HG03103 (cell line): ENCODE measurements at regions not wholly inside any gene's neighbourhood (a gene's known extent, or its start where the extent isn't known, plus 50 kb on each side); places are given as distances from the start of the nearest gene placed in this dataset.
"Not testable (repeated sequence)": the region's sequence is repeated elsewhere in the genome, so short reads cannot be mapped to it uniquely, and the experiment has no call there.

Experiments used
- ATAC-seq: cut with Tn5 transposase; IDR thresholded peaks from one replicate; pipeline ENCODE4 v1.9.1; 2021; ENCODE audit warnings: low read depth; ENCODE audit not compliant: unreplicated experiment

GRCh38 chr5:87127956-87128687 lies 139.6 kb upstream of the RASA1 start:
- ATAC-seq, result no peak

- no peak for ATAC-seq
Measured at GRCh38 chr5:87129046-87129445, 138.6 kb upstream of the RASA1 start.

DNA sequence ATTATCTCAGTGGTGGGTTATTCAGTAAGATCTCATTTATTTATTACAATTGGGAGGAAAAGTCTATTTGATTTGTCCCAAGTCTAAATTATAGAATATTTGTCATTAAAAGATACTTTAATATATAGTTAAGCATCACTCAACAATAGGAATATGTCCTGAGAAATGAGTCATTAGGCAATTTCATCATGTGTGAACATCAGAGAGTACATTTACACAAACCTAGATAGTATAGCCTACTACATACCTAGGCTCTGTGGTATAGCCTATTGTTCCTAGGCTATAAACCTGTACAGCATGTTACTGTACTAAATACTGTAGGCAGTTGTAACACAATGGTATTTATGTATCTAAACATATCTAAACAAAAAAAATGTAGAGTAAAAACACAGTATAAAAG lies 135.0 kb upstream of the RASA1 start:
- ATAC-seq, result no peak

- not testable (repeated sequence) for ATAC-seq
Measured at GRCh38 chr5:87134513-87134912, 133.2 kb upstream of the RASA1 start.

DNA sequence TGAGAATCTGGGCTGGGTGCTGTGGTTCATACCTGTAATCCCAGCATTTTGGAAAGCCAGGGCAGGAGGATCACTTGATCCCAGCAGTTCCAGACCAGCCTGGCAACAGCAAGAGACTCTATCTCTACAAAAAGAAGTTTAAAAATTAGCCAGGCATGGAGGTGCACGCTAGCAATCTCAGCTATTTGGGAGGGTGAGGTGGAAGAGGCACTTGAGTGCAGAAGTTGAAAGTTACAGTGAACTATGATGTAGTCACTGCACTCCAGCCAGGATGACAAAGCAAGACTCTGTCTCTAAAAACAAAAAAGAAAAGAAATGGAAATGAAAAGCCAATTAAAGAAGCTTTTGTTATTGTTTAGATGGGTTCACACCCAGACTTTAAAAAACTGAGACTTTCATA lies 131.6 kb upstream of the RASA1 start:
- no peak for ATAC-seq

DNA sequence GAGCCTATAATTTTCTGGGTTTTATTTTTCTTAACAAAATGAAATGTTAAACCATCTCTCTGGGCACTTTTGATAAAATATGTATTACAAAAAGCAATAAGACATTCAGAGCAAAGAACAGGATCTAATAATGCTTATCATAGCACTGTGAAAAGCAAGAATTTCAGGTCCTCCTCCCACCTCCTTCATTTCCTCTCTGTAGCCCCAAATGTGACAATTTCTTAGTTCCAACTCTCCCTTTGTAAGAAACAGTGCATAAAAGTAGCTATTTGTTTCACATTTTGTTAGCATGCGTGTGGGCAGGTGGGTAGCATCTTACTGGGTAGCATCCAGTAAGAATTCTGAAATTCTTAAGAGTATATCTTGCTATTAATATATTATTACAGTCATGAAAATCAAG lies 130.9 kb upstream of the RASA1 start:
- ATAC-seq, result no peak

DNA sequence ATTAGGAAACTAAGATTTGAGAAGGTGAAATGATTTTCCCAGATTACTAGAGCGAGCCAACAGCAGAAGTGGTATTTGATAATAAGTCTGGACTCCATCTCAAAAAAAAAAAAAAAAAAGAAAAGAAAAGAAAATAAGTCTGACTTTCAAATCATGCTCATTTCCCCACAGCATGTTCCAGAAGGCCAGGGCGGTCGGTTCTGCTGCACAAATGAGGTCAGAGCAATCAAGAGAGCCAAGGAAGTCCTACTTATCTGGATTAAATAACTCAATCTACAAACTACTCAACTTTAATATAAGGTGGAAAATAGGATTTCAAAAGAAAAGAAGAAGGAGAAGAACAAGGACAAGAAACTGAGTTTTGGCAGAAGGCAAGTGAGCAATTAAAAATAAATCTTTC lies 130.4 kb upstream of the RASA1 start:
- no peak for ATAC-seq

GRCh38 chr5:87138091-87138805 lies 129.4 kb upstream of the RASA1 start:
- ATAC-seq, result no peak

DNA sequence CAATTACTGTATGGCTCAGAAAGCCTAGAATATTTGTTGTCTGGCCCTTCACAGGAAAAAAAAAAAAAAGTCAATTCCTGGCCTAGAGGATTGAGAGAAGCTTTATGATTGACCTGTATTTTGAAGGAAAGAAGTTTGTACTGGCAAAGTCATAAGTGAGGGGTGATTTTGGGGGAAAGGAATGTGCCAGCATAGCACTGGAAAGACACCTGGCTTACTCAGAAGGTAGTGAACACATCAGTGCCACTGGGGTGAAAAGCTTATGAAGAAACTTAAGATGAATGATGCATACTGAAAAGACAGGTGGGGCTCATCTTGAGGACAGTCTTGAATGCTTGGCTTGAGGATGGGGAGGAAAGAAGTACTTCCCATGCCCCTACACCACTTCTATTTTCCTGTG lies 127.9 kb upstream of the RASA1 start:
- no peak for ATAC-seq

- ATAC-seq, result no peak
Measured at GRCh38 chr5:87141544-87141943, 126.1 kb upstream of the RASA1 start.

DNA sequence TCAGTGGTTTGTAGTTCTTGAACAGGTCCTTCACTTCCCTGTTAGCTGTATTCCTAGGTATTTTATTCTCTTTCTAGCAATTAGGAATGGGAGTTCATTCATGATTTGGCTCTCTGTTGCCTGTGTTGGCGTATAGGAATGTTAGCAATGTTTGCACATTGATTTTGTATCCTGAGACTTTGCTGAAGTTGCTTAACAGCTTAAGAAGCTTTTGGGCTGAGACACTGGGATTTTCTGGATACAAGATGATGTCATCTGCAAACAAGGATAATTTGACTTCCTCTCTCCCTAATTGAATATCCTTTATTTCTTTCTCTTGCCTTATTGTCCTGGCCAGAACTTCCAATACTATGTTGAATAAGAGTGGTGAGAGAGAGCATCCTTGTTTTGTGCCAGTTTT lies 121.8 kb upstream of the RASA1 start:
- not testable (repeated sequence) for ATAC-seq

DNA sequence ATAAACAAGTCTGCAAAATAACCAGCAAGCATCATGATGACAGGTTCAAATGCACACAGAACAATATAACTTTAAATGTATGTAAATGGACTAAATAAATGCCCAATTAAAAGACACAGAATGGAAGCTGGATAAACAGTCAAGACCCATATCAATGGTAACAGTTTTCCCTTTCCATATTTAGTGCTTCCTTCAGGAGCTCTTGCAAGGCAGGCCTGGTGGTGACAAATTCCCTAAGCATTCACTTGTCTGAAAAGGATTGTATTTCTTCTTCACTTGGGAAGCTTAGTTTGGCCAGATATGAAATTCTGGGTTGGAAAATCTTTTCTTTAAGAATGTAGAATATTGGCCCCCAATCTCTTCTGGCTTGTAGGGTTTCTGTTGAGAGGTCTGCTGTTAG lies 120.2 kb upstream of the RASA1 start:
- no peak for ATAC-seq

GRCh38 chr5:87150630-87151029 lies 117.1 kb upstream of the RASA1 start:
- no peak for ATAC-seq

DNA sequence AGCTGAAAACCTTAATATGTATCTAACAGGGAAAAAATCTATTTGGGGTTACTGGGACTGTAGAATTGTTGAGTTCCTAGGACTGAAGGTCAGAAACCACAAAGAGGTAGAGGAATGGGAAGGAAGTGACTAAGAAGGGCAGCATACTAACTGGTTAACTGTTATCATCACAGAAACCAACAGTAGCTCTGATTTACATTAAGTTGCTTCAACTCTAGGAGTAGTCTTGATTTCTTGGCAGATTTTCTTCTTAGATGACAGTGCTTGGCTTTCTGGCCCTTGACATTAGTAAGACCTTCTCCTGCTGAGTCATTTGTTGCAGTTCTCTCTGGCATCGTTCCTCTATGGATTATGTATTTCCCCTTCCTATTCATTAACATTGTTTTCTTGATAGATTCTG lies 116.1 kb upstream of the RASA1 start:
- ATAC-seq, result no peak

- no peak for ATAC-seq
Measured at GRCh38 chr5:87152886-87153285, 114.8 kb upstream of the RASA1 start.

- no peak for ATAC-seq
Measured at GRCh38 chr5:87154191-87154590, 113.5 kb upstream of the RASA1 start.

DNA sequence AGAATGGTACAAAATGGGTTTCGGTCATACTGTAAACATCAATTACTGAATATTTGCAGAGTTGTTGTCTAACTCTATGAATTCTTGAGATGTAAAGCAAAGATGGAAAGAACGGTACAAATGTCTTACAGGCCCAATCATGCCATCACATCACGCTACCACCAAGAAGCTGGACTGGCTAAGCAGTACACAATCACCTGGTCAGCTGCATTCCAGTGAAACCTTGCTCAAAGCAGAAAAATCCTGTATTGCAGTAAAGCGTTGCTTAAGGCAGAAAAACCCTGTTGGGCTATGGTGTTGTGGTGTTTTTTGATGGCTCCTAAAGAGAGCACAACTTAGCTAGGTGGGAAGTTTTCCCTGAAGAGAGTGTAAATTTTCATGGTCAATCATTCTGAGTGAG lies 112.6 kb upstream of the RASA1 start:
- no peak for ATAC-seq

DNA sequence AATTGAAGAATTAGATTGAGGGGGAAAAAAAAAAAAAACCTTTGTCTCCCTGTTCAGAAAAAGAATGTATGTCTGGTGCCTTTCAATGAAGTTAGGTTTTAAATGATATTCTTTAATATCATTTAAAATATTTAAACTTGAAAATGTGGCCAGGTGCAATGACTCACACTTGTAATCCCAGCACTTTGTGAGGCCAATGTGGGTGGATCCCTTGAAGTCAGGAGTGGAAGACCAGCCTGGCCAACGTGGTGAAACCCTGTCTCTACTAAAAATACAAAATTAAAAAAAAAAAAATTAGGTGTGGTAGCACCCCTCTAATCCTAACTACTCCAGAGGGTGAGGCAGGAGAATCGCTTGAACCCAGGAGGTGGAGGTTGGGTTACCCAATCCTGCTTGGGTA lies 111.1 kb upstream of the RASA1 start:
- ATAC-seq, result no peak

GRCh38 chr5:87164409-87164808 lies 103.3 kb upstream of the RASA1 start:
- no peak for ATAC-seq

DNA sequence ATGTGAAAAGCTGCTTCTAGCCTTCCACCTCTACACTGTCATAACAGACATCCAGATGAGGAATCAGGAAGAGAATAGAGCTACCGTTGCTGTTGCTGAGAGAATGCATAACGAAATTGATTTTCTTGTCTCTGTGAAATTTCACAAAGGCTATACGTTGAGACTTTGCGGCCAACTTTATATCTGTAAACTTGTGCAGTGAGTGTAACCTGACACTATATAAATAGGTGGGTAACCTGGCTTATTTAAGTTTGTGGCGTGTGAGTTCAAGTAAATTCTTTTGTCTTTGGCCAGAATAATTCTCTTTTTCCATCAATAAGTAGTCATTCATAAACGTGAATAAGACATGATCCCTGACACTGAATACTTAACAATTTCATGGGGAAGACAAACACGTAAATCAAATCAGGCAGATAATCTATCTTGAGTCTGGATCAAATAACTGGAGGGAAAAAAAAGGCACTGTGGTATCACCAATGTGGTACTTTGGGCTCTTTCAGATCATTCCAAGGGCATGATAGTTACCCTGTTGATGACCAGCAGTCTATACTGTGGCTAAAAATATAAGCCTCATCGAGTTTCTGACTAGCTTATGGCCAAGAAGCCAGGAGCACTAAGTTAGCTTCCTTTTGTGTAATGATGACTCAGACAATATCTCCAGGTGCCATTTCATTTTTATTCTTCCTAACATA lies 98.2 kb upstream of the RASA1 start:
- no peak for ATAC-seq

GRCh38 chr5:87170799-87171198 lies 96.9 kb upstream of the RASA1 start:
- ATAC-seq, result no peak

DNA sequence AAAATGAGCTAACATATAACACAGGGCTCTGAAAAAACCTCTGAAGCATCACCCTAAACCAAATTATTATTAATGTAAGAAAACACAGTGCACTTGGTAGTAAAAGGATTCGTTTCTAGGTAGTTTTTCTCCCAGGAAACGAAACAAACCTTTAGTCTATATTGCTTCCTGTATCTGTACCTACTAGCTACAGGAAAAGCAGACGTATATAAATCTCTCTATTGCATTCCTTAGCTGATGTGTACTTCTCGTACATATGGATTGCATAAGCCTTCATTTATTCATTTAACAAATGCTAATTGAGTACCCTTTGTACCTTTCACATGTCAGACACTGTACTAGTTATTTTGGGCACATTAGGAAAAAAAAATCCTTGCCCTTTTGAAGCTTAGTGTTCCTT lies 85.0 kb upstream of the RASA1 start:
- no peak for ATAC-seq
